CD14-positive monocyte (primary cell): ENCODE measurements at regions not wholly inside any gene's neighbourhood (a gene's known extent, or its start where the extent isn't known, plus 50 kb on each side); places are given as distances from the start of the nearest gene placed in this dataset.

Source experiments
- DNase-seq, 3 donors: peaks; one replicate each; pipeline ENCODE4 v3.0.0-alpha.2; 2011 to 2022
- H2AFZ ChIP-seq: 2 replicates; pipeline ENCODE4 v1.6.0; 2012; ENCODE audit warnings: mild to moderate bottlenecking, low read depth, low read length, inconsistent platforms; ENCODE audit not compliant: insufficient read depth, poor library complexity, severe bottlenecking
- H3K27ac ChIP-seq, 2 donors: 1 replicate in 1 of 2; 2 replicates in 1 of 2; pipeline ENCODE4 v1.5.1; 2012 to 2013; ENCODE audit warnings: low read length in 2 of 2, control low read depth in 1 of 2, inconsistent platforms in 1 of 2, low read depth in 1 of 2, mild to moderate bottlenecking in 1 of 2
- H3K27me3 ChIP-seq, 2 donors: one replicate each; pipeline versions ENCODE4 v1.6.0 to v1.6.1; 2011 to 2013; ENCODE audit warnings: low read length in 2 of 2; ENCODE audit not compliant: control insufficient read depth in 2 of 2, insufficient read depth in 2 of 2
- H3K36me3 ChIP-seq, 2 donors: replicated peaks in 1 of 2; 1 replicate in 1 of 2; 2 replicates in 1 of 2; pipeline versions ENCODE4 v1.5.1 to v1.6.1; 2012 to 2013; ENCODE audit warnings: low read length in 2 of 2, control low read depth in 1 of 2, inconsistent platforms in 1 of 2, mild to moderate bottlenecking in 1 of 2; ENCODE audit not compliant: insufficient read depth in 2 of 2, control insufficient read depth in 1 of 2
- H3K4me1 ChIP-seq, 2 donors: 1 replicate in 1 of 2; 2 replicates in 1 of 2; pipeline versions ENCODE4 v1.5.1 to v1.6.1; 2012 to 2013; ENCODE audit warnings: low read length in 2 of 2, control low read depth in 1 of 2, inconsistent platforms in 1 of 2, mild to moderate bottlenecking in 1 of 2, moderate library complexity in 1 of 2; ENCODE audit not compliant: insufficient read depth in 2 of 2, control insufficient read depth in 1 of 2
- H3K4me2 ChIP-seq: replicated peaks from 2 replicates; pipeline ENCODE3; 2012; ENCODE audit warnings: low read length, moderate library complexity, mild to moderate bottlenecking; ENCODE audit not compliant: poor library complexity, severe bottlenecking; ENCODE audit errors: extremely low read depth
- H3K4me3 ChIP-seq, 3 experiments: fragments of 200-600 bp in 1 of 3; sonication (generic) in 1 of 3; replicated peaks in 1 of 3; 1 replicate in 2 of 3; 2 replicates in 1 of 3; pipeline ENCODE4 v1.5.1; 2011 to 2013; ENCODE audit warnings: low read length in 3 of 3, mild to moderate bottlenecking in 3 of 3, control low read depth in 2 of 3, low read depth in 2 of 3, inconsistent platforms in 1 of 3, moderate library complexity in 1 of 3
- H3K79me2 ChIP-seq: 2 replicates; pipeline ENCODE4 v1.6.0; 2012; ENCODE audit warnings: mild to moderate bottlenecking, control low read depth, inconsistent platforms, low read length, moderate library complexity; ENCODE audit not compliant: insufficient read depth
- H3K9ac ChIP-seq: 2 replicates; pipeline ENCODE4 v1.6.0; 2017; ENCODE audit warnings: low read length, mild to moderate bottlenecking; ENCODE audit not compliant: insufficient read depth, poor library complexity, severe bottlenecking
- H3K9me3 ChIP-seq, 2 donors: replicated peaks in 1 of 2; 1 replicate in 1 of 2; 2 replicates in 1 of 2; pipeline versions ENCODE4 v1.5.1 to v1.6.1; 2012 to 2013; ENCODE audit warnings: low read length in 2 of 2, control low read depth in 1 of 2; ENCODE audit not compliant: control insufficient read depth in 1 of 2, insufficient read depth in 1 of 2
- H4K20me1 ChIP-seq: 2 replicates; pipeline ENCODE4 v1.6.0; 2012; ENCODE audit warnings: mild to moderate bottlenecking, low read length, control low read depth, moderate library complexity; ENCODE audit not compliant: insufficient read depth
- H3K27ac Mint-ChIP-seq, 7 donors: one replicate each; pipeline ENCODE4 v1.8.0; 2020; ENCODE audit warnings: mild to moderate bottlenecking in 7 of 7, mixed read lengths in 7 of 7, moderate library complexity in 6 of 7, inconsistent platforms in 2 of 7
- H3K27me3 Mint-ChIP-seq, 3 donors: one replicate each; pipeline ENCODE4 v1.8.0; 2021 to 2022; ENCODE audit warnings: low read depth in 3 of 3, mild to moderate bottlenecking in 3 of 3, mixed read lengths in 3 of 3, moderate library complexity in 3 of 3, inconsistent platforms in 1 of 3
- H3K36me3 Mint-ChIP-seq, 2 donors: one replicate each; pipeline ENCODE4 v1.8.0; 2020; ENCODE audit warnings: mixed read lengths in 2 of 2, inconsistent platforms in 1 of 2, mild to moderate bottlenecking in 1 of 2
- H3K4me1 Mint-ChIP-seq: one replicate; pipeline ENCODE4 v1.8.0; 2020; ENCODE audit warnings: mild to moderate bottlenecking, mixed read lengths
- H3K4me3 Mint-ChIP-seq, 2 donors: one replicate each; pipeline ENCODE4 v1.8.0; 2020; ENCODE audit warnings: mild to moderate bottlenecking in 2 of 2, mixed read lengths in 2 of 2, moderate library complexity in 1 of 2
- H3K9me3 Mint-ChIP-seq, 7 donors: one replicate each; pipeline ENCODE4 v1.8.0; 2020 to 2022; ENCODE audit warnings: mixed read lengths in 7 of 7, mild to moderate bottlenecking in 6 of 7, moderate library complexity in 6 of 7, inconsistent platforms in 2 of 7
- WGBS: methylation state at CpG from one replicate; pipeline ENCODE4 v1.1.5; 2013; ENCODE audit warnings: missing lambda C conversion rate; ENCODE audit not compliant: insufficient coverage; 5-methylcytosine and 5-hydroxymethylcytosine counted together
- intact Hi-C, 2 donors: fragments of 100-400 bp; cut with micrococcal nuclease; formaldehyde crosslinking; loops; one replicate each; pipeline versions ENCODE4 v1.15.0 to v1.15.1; 2023
- TF ChIP-seq, protein P1 (sequence below): fragments of 200-600 bp; IDR thresholded peaks from one replicate; pipeline ENCODE4 v1.8.0; 2022; ENCODE audit warnings: antibody characterized with exemption, mild to moderate bottlenecking

DNA sequence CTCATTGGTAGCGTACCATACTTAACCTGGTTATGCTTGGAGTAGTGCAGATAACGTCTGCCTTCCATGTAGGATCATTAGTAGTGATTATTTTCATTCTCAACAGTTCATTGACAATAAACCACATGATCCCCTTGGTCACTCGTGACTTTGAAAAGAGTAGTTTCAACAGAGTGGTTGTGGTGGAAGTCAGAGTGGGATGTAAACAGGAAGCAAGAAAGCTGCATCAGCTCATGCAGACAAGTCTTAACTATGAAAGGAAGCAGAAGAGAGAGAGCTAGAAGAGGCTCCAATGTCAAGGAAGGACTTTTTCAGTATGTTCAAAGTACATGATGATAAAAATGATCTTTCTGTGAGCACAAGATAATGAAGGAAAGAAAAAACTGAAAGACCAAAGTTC is 287.4 kb downstream of the MBD2 start:
- Histone ChIP-seq H3K4me3 (no peak overlapping the region), H3K27me3 (no peaks in the 10 kb centered on the region), H3K27ac (no peak overlapping the region), H3K4me1 (no peaks in the 10 kb centered on the region), H3K79me2 (no peaks in the 10 kb centered on the region), H3K9me3 (peaks cover 0 to 6% of the 10 kb centered on the region in 2 donors), H3K36me3 (no peaks in the 10 kb centered on the region), H4K20me1 (no peaks in the 10 kb centered on the region), H3K9ac (no peak overlapping the region), H2AFZ (no peak overlapping the region), H3K4me2 (no peak overlapping the region)
- Mint-ChIP-seq H3K4me3 (no peak overlapping the region), H3K4me1 (no peaks in the 10 kb centered on the region), H3K9me3 (peaks cover 0 to 2% (median 0%) of the 10 kb centered on the region in 7 donors), H3K27me3 (no peaks in the 10 kb centered on the region), H3K27ac (peak overlapping the region in 1 of 7 donors; percentile 10), H3K36me3 (no peaks in the 10 kb centered on the region)
- intact Hi-C loops, result no loop called here
- TF ChIP-seq, protein P1, sequence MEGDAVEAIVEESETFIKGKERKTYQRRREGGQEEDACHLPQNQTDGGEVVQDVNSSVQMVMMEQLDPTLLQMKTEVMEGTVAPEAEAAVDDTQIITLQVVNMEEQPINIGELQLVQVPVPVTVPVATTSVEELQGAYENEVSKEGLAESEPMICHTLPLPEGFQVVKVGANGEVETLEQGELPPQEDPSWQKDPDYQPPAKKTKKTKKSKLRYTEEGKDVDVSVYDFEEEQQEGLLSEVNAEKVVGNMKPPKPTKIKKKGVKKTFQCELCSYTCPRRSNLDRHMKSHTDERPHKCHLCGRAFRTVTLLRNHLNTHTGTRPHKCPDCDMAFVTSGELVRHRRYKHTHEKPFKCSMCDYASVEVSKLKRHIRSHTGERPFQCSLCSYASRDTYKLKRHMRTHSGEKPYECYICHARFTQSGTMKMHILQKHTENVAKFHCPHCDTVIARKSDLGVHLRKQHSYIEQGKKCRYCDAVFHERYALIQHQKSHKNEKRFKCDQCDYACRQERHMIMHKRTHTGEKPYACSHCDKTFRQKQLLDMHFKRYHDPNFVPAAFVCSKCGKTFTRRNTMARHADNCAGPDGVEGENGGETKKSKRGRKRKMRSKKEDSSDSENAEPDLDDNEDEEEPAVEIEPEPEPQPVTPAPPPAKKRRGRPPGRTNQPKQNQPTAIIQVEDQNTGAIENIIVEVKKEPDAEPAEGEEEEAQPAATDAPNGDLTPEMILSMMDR, result no peak
- WGBS, result 100% methylated on average over 1 of the region's 3 CpGs
- no peak for DNase-seq

- peaks cover 0 to 2% (median 0%) of the 10 kb centered on the region in 7 donors for H3K9me3 Mint-ChIP-seq
- DNase-seq, result no peak
- H3K4me1 ChIP-seq, result no peaks in the 10 kb centered on the region
- H3K9ac ChIP-seq, result no peak overlapping the region
- TF ChIP-seq, protein P1, result no peak
- H3K4me3 ChIP-seq, result no peak overlapping the region
- H3K9me3 ChIP-seq, result peaks cover 0 to 2% of the 10 kb centered on the region in 2 donors
- no peak overlapping the region for H2AFZ ChIP-seq
- no peaks in the 10 kb centered on the region for H3K27me3 ChIP-seq
- intact Hi-C loops, result no loop called here
- no peak overlapping the region for H3K27ac Mint-ChIP-seq
- no peaks in the 10 kb centered on the region for H3K27me3 Mint-ChIP-seq
- WGBS, result 90% methylated on average over 2 of the region's 2 CpGs
- no peak overlapping the region for H3K4me2 ChIP-seq
- no peak overlapping the region for H3K4me3 Mint-ChIP-seq
- H3K79me2 ChIP-seq, result no peaks in the 10 kb centered on the region
- no peak overlapping the region for H3K27ac ChIP-seq
- no peaks in the 10 kb centered on the region for H3K36me3 Mint-ChIP-seq
- no peaks in the 10 kb centered on the region for H4K20me1 ChIP-seq
- H3K4me1 Mint-ChIP-seq, result no peaks in the 10 kb centered on the region
- H3K36me3 ChIP-seq, result no peaks in the 10 kb centered on the region
Measured at GRCh38 chr18:53935803-53936202, 288.7 kb downstream of the MBD2 start.
